HT1080 (cell line): ENCODE measurements at regions not wholly inside any gene's neighbourhood (a gene's known extent, or its start where the extent isn't known, plus 50 kb on each side); places are given as distances from the start of the nearest gene placed in this dataset.

Experiments used
- DNase-seq: peaks from one replicate; pipeline ENCODE4 v3.0.0-alpha.2; 2015; ENCODE audit warnings: low read depth

- no peak for DNase-seq
Measured at GRCh38 chr12:124489915-124490583, 77.4 kb downstream of the NCOR2 start.

- DNase-seq, result no peak
Measured at GRCh38 chr12:124489220-124489619, 78.2 kb downstream of the NCOR2 start.

- DNase-seq, result no peak
Measured at GRCh38 chr12:124488520-124488919, 78.9 kb downstream of the NCOR2 start.

- DNase-seq, result no peak
Measured at GRCh38 chr12:124487834-124488165, 79.6 kb downstream of the NCOR2 start.

GRCh38 chr12:124487066-124487833, 80.2 kb downstream of the NCOR2 start:
- DNase-seq, result no peak

GRCh38 chr12:124486346-124486963, 81.0 kb downstream of the NCOR2 start:
- DNase-seq, result no peak

- no peak for DNase-seq
Measured at GRCh38 chr12:124485371-124485770, 82.0 kb downstream of the NCOR2 start.

- no peak for DNase-seq
Measured at GRCh38 chr12:124484526-124484953, 82.9 kb downstream of the NCOR2 start.

- no peak for DNase-seq
Measured at GRCh38 chr12:124484067-124484466, 83.3 kb downstream of the NCOR2 start.

GRCh38 chr12:124482901-124483799, 84.3 kb downstream of the NCOR2 start:
- no peak for DNase-seq

GRCh38 chr12:124482567-124482893, 84.9 kb downstream of the NCOR2 start:
- DNase-seq, result no peak

- no peak for DNase-seq
Measured at GRCh38 chr12:124481772-124482566, 85.4 kb downstream of the NCOR2 start.

GRCh38 chr12:124481257-124481750, 86.1 kb downstream of the NCOR2 start:
- DNase-seq, result no peak

- DNase-seq, result no peak
Measured at GRCh38 chr12:124480469-124481256, 86.7 kb downstream of the NCOR2 start.

- no peak for DNase-seq
Measured at GRCh38 chr12:124479680-124480468, 87.5 kb downstream of the NCOR2 start.

- DNase-seq, result no peak
Measured at GRCh38 chr12:124478985-124479645, 88.3 kb downstream of the NCOR2 start.

- DNase-seq, result no peak
Measured at GRCh38 chr12:124478416-124478815, 89.0 kb downstream of the NCOR2 start.

- no peak for DNase-seq
Measured at GRCh38 chr12:124477107-124477915, 90.1 kb downstream of the NCOR2 start.
